Stomach (tissue), 8 donors: ENCODE measurements at regions not wholly inside any gene's neighbourhood (a gene's known extent, or its start where the extent isn't known, plus 50 kb on each side); places are given as distances from the start of the nearest gene placed in this dataset.

Experiments
- DNase-seq, 2 donors: peaks; one replicate each; pipeline versions ENCODE4 v3.0.0 to v3.0.0-alpha.2; 2013 to 2019
- H3K27ac ChIP-seq, 5 donors: fragments of 200-600 bp in 4 of 5; sonication (generic) in 4 of 5; one replicate each; pipeline ENCODE4 v1.5.1; 2013 to 2019; ENCODE audit warnings: mild to moderate bottlenecking in 1 of 5, moderate library complexity in 1 of 5
- H3K27me3 ChIP-seq, 3 donors: fragments of 200-600 bp; sonication (generic); one replicate each; pipeline ENCODE4 v1.5.1; 2017 to 2019; ENCODE audit warnings: mixed run types in 1 of 3
- H3K36me3 ChIP-seq, 4 donors: fragments of 200-600 bp; sonication (generic); 1 replicate in 3 of 4; 2 replicates in 1 of 4; pipeline ENCODE4 v1.5.1; 2016 to 2019
- H3K4me1 ChIP-seq, 4 donors: fragments of 200-600 bp; sonication (generic); one replicate each; pipeline ENCODE4 v1.5.1; 2016 to 2019
- H3K4me3 ChIP-seq, 4 donors: fragments of 200-600 bp; sonication (generic) in 3 of 4; one replicate each; pipeline ENCODE4 v1.5.1; 2016 to 2019; ENCODE audit warnings: mild to moderate bottlenecking in 1 of 4
- H3K9me3 ChIP-seq, 4 donors: fragments of 200-600 bp; sonication (generic); one replicate each; pipeline ENCODE4 v1.5.1; 2016 to 2019
- CTCF ChIP-seq, 7 experiments: fragments of 450-650 bp in 4 of 7; fragments of 200-600 bp in 3 of 7; sonication (generic) in 3 of 7; IDR thresholded peaks; one replicate each; pipeline ENCODE4 v1.5.1; 2016 to 2019; ENCODE audit warnings: antibody characterized with exemption in 7 of 7, control low read depth in 2 of 7, mild to moderate bottlenecking in 1 of 7
- EP300 ChIP-seq: sonication (generic); formaldehyde crosslinking; IDR thresholded peaks from one replicate; pipeline ENCODE4 v1.6.1; 2017; ENCODE audit warnings: antibody characterized with exemption
- POLR2A ChIP-seq, 4 donors: fragments of 450-650 bp; IDR thresholded peaks; one replicate each; pipeline ENCODE4 v1.6.1; 2016; ENCODE audit warnings: antibody characterized with exemption in 4 of 4, control low read depth in 2 of 4, mild to moderate bottlenecking in 1 of 4, moderate library complexity in 1 of 4
- POLR2AphosphoS5 ChIP-seq, 3 donors: sonication (generic); formaldehyde crosslinking; IDR thresholded peaks; one replicate each; pipeline ENCODE4 v1.6.1; 2016; ENCODE audit warnings: antibody characterized with exemption in 3 of 3
- WGBS, 5 donors: extraction: QIAGEN DNeasy Blood & Tissue Kit in 3 of 5; methylation state at CpG; one replicate each; pipeline versions ENCODE4 v1.1.5 to v1.1.7; 2013 to 2018; 5-methylcytosine and 5-hydroxymethylcytosine counted together
- intact Hi-C: fragments of 100-400 bp; cut with DNase I; formaldehyde crosslinking; loops from one replicate; pipeline ENCODE4 v1.15.1; 2023; ENCODE audit warnings: low total_unique reads
- donor health status: healthy with polysubstance abuse.
- donor health status: Bipolar disorder and iron deficiency.
- donor health status: healthy.

GRCh38 chr2:57598551-57598950, 448.1 kb upstream of the VRK2 start:
- 30 to 48% (median 44%) methylated on average over 4 of the region's 4 CpGs for WGBS, 5 donors
- DNase-seq: peak in 1 of 2 donors; percentile 4
- no peaks in the 10 kb centered on the region for H3K9me3 ChIP-seq
- H3K36me3 ChIP-seq: no peaks in the 10 kb centered on the region
- intact Hi-C loops: no loop called here
- no peak overlapping the region for H3K27ac ChIP-seq
- H3K4me1 ChIP-seq: no peaks in the 10 kb centered on the region
- TF ChIP-seq POLR2AphosphoS5 (IDR thresholded peaks at IDR 0.05): no peak
- no peak for TF ChIP-seq CTCF (IDR thresholded peaks at IDR 0.05)
- no peak for TF ChIP-seq EP300
- no peak for TF ChIP-seq POLR2A (IDR thresholded peaks at IDR 0.05)
- H3K27me3 ChIP-seq: no peaks in the 10 kb centered on the region
- H3K4me3 ChIP-seq: no peak overlapping the region

GRCh38 chr2:57602733-57603132, 443.9 kb upstream of the VRK2 start:
- no peak overlapping the region for H3K27ac ChIP-seq
- WGBS, 5 donors: 43 to 58% (median 54%) methylated on average over 2 of the region's 2 CpGs
- no peak for DNase-seq
- no peaks in the 10 kb centered on the region for H3K27me3 ChIP-seq
- no peaks in the 10 kb centered on the region for H3K36me3 ChIP-seq
- no peak overlapping the region for H3K4me3 ChIP-seq
- intact Hi-C loops: no loop called here
- TF ChIP-seq EP300 (no peak), POLR2AphosphoS5 (IDR thresholded peaks at IDR 0.05) (no peak), CTCF (IDR thresholded peaks at IDR 0.05) (no peak), POLR2A (IDR thresholded peaks at IDR 0.05) (no peak)
- no peaks in the 10 kb centered on the region for H3K4me1 ChIP-seq
- peaks cover 0 to 6% (median 0%) of the 10 kb centered on the region in 4 donors for H3K9me3 ChIP-seq

GRCh38 chr2:57614988-57615387, 431.6 kb upstream of the VRK2 start:
- WGBS, 5 donors: 74 to 91% (median 83%) methylated on average over 3 of the region's 3 CpGs
- H3K4me1 ChIP-seq: no peaks in the 10 kb centered on the region
- H3K4me3 ChIP-seq: no peak overlapping the region
- no peak overlapping the region for H3K27ac ChIP-seq
- intact Hi-C loops: no loop called here
- TF ChIP-seq EP300 (no peak), POLR2A (IDR thresholded peaks at IDR 0.05) (no peak), POLR2AphosphoS5 (IDR thresholded peaks at IDR 0.05) (no peak), CTCF (IDR thresholded peaks at IDR 0.05) (no peak)
- H3K9me3 ChIP-seq: no peaks in the 10 kb centered on the region
- H3K36me3 ChIP-seq: no peaks in the 10 kb centered on the region
- H3K27me3 ChIP-seq: no peaks in the 10 kb centered on the region
- no peak for DNase-seq

GRCh38 chr2:57615855-57616556, 430.6 kb upstream of the VRK2 start:
- 36 to 58% (median 53%) methylated on average over 1 of the region's 1 CpG for WGBS, 5 donors
- intact Hi-C loops: no loop called here
- Histone ChIP-seq H3K9me3 (no peaks in the 10 kb centered on the region), H3K36me3 (no peaks in the 10 kb centered on the region), H3K27ac (no peak overlapping the region), H3K4me3 (no peak overlapping the region), H3K27me3 (no peaks in the 10 kb centered on the region), H3K4me1 (no peaks in the 10 kb centered on the region)
- TF ChIP-seq CTCF (IDR thresholded peaks at IDR 0.05): no peak
- TF ChIP-seq POLR2A (IDR thresholded peaks at IDR 0.05): no peak
- TF ChIP-seq POLR2AphosphoS5 (IDR thresholded peaks at IDR 0.05): no peak
- TF ChIP-seq EP300: no peak
- no peak for DNase-seq
